HCT116 (cell line): ENCODE measurements at regions not wholly inside any gene's neighbourhood (a gene's known extent, or its start where the extent isn't known, plus 50 kb on each side); places are given as distances from the start of the nearest gene placed in this dataset.

ENCODE experiments used
- ATAC-seq: fragments of 200-7000 bp; cut with Tn5 transposase; 2 replicates; pipeline ENCODE4 v1.9.1; 2020; ENCODE audit warnings: mild to moderate bottlenecking, moderate library complexity
- BruUV-seq: library from RNA; stranded (reverse); fragments of 400-500 nt; replicated peaks from 2 replicates; lab custom pipeline; 2021; lab: Mats Ljungman, UMichigan
- CTCF ChIA-PET: fragments of 300-600 bp; sonication (Branson Sonifier 250); formaldehyde crosslinking; loops from one replicate; lab custom pipeline; 2021; ENCODE audit warnings: antibody characterized with exemption; lab: Charles Lee
- POLR2A ChIA-PET: fragments of 300-600, 350-600 bp; sonication (Branson Sonifier 250); formaldehyde crosslinking; loops from one replicate; lab custom pipeline; 2021; ENCODE audit warnings: antibody characterized with exemption; lab: Charles Lee
- RAD21 ChIA-PET, 2 experiments: fragments of 300-600 bp; sonication (Branson Sonifier 250); formaldehyde crosslinking; loops; one replicate each; lab custom pipeline; 2023; ENCODE audit warnings: low total read pairs in 2 of 2; ENCODE audit not compliant: uncharacterized antibody in 2 of 2, unreplicated experiment in 2 of 2, low non-redundant PET in 1 of 2; lab: Charles Lee
- DNase-seq: peaks from one replicate; pipeline ENCODE4 v3.0.0-alpha.2; 2010; ENCODE audit warnings: low read depth, low spot score
- H2AFZ ChIP-seq: fragments of 200-600 bp; shearing (Covaris generic), sonication (generic); 2 replicates; pipeline ENCODE4 v1.6.1; 2017; ENCODE audit warnings: low read depth, mixed run types, mixed read lengths, antibody characterized with exemption, low read length; ENCODE audit not compliant: poor library complexity, severe bottlenecking
- H3K27ac ChIP-seq: 2 replicates; pipeline ENCODE4 v1.5.1; 2012; ENCODE audit warnings: low read depth, low read length
- H3K27me3 ChIP-seq: fragments of 200-600 bp; sonication (generic); 2 replicates; pipeline ENCODE4 v1.6.1; 2016; ENCODE audit warnings: mixed run types, low read length, mixed read lengths; ENCODE audit not compliant: insufficient read depth
- H3K36me3 ChIP-seq, 2 experiments: fragments of 200-500 bp in 1 of 2; fragments of 200-600 bp in 1 of 2; sonication (Bioruptor generic) in 1 of 2; sonication (generic) in 1 of 2; 2 replicates each; pipeline versions ENCODE4 v1.5.1 to v1.6.1; 2014 to 2016; ENCODE audit warnings: low read length in 2 of 2, inconsistent platforms in 1 of 2, mixed read lengths in 1 of 2, mixed run types in 1 of 2; ENCODE audit not compliant: insufficient read depth in 2 of 2, control insufficient read depth in 1 of 2
- H3K4me1 ChIP-seq, 2 experiments: fragments of 200-600 bp in 1 of 2; sonication (generic) in 1 of 2; 2 replicates each; pipeline versions ENCODE4 v1.5.1 to v1.6.1; 2012 to 2017; ENCODE audit warnings: low read length in 2 of 2, inconsistent platforms in 1 of 2, mild to moderate bottlenecking in 1 of 2, mixed read lengths in 1 of 2, mixed run types in 1 of 2, moderate library complexity in 1 of 2; ENCODE audit not compliant: insufficient read depth in 2 of 2, control insufficient read depth in 1 of 2
- H3K4me2 ChIP-seq: fragments of 200-600 bp; sonication (generic); 2 replicates; pipeline ENCODE4 v1.6.1; 2017; ENCODE audit warnings: mixed run types, low read length, mixed read lengths
- H3K4me3 ChIP-seq, 2 experiments: fragments of 200-600 bp in 1 of 2; sonication (generic) in 1 of 2; replicated peaks in 1 of 2; 2 replicates each; pipeline ENCODE4 v1.5.1; 2011 to 2016; ENCODE audit warnings: low read length in 2 of 2, control low read depth in 1 of 2, low read depth in 1 of 2, mild to moderate bottlenecking in 1 of 2, mixed read lengths in 1 of 2, mixed run types in 1 of 2
- H3K79me2 ChIP-seq: fragments of 200-600 bp; sonication (generic); 2 replicates; pipeline ENCODE4 v1.6.1; 2017; ENCODE audit warnings: mild to moderate bottlenecking, mixed run types, low read length, moderate library complexity, mixed read lengths; ENCODE audit not compliant: insufficient read depth
- H3K9ac ChIP-seq: fragments of 200-600 bp; sonication (generic); 2 replicates; pipeline ENCODE4 v1.6.1; 2016; ENCODE audit warnings: low read length, mixed read lengths
- H3K9me2 ChIP-seq: fragments of 200-600 bp; sonication (generic), shearing (Covaris generic); 2 replicates; pipeline ENCODE4 v1.6.1; 2017; ENCODE audit warnings: mixed run types, mild to moderate bottlenecking, moderate library complexity; ENCODE audit not compliant: insufficient read depth
- H3K9me3 ChIP-seq, 2 experiments: fragments of 200-500 bp in 1 of 2; fragments of 200-600 bp in 1 of 2; sonication (Bioruptor generic) in 1 of 2; sonication (generic) in 1 of 2; 2 replicates each; pipeline ENCODE4 v1.6.1; 2014 to 2017; ENCODE audit warnings: low read length in 2 of 2, mixed read lengths in 2 of 2, inconsistent platforms in 1 of 2, low read depth in 1 of 2, mild to moderate bottlenecking in 1 of 2, mixed run types in 1 of 2, moderate library complexity in 1 of 2; ENCODE audit not compliant: control insufficient read depth in 1 of 2, insufficient read depth in 1 of 2
- H4K20me1 ChIP-seq: fragments of 200-600 bp; sonication (generic), shearing (Covaris generic); 2 replicates; pipeline ENCODE4 v1.6.1; 2017; ENCODE audit warnings: mixed run types, mild to moderate bottlenecking, moderate library complexity; ENCODE audit not compliant: insufficient read depth
- ELF1 ChIP-seq: IDR thresholded peaks from 2 replicates; pipeline ENCODE4 v1.6.1; 2012; ENCODE audit warnings: low read depth, borderline replicate concordance
- EZH2phosphoT487 ChIP-seq: fragments of 200-600 bp; IDR thresholded peaks from 2 replicates; pipeline ENCODE4 v1.6.1; 2018; ENCODE audit warnings: antibody characterized with exemption, borderline replicate concordance
- FOSL1 ChIP-seq: IDR thresholded peaks from 2 replicates; pipeline ENCODE4 v1.6.1; 2012; ENCODE audit warnings: low read depth
- JUND ChIP-seq: IDR thresholded peaks from 2 replicates; pipeline ENCODE4 v1.6.1; 2012
- POLR2A ChIP-seq: IDR thresholded peaks from 2 replicates; pipeline ENCODE4 v1.7.0; 2011; ENCODE audit warnings: borderline replicate concordance; ENCODE audit not compliant: insufficient read depth, insufficient read length; ENCODE audit errors: extremely low read depth
- POLR2AphosphoS5 ChIP-seq: IDR thresholded peaks from 2 replicates; pipeline ENCODE4 v1.6.1; 2011; ENCODE audit warnings: mild to moderate bottlenecking, low read depth, low read length, moderate library complexity
- SIN3A ChIP-seq: IDR thresholded peaks from 2 replicates; pipeline ENCODE4 v1.6.1; 2012; ENCODE audit warnings: low read depth
- SP1 ChIP-seq: IDR thresholded peaks from 2 replicates; pipeline ENCODE4 v1.6.1; 2012; ENCODE audit warnings: low read depth
- SRF ChIP-seq: IDR thresholded peaks from 2 replicates; pipeline ENCODE4 v1.6.1; 2012; ENCODE audit warnings: low read depth
- YY1 ChIP-seq: IDR thresholded peaks from 2 replicates; pipeline ENCODE4 v1.6.1; 2011; ENCODE audit warnings: low read length, low read depth, moderate library complexity, mild to moderate bottlenecking; ENCODE audit not compliant: insufficient replicate concordance; ENCODE audit errors: extremely low read depth
- intact Hi-C: fragments of 100-400 bp; cut with micrococcal nuclease; formaldehyde crosslinking; loops from 2 replicates; pipeline ENCODE4 v1.10.0; 2022
- TF ChIP-seq, protein P1 (sequence below): IDR thresholded peaks from 2 replicates; pipeline ENCODE4 v1.6.1; 2012; ENCODE audit warnings: low read depth
- TF ChIP-seq, protein P2 (sequence below): IDR thresholded peaks from 2 replicates; pipeline ENCODE4 v1.6.1; 2011; ENCODE audit warnings: mild to moderate bottlenecking, low read length, moderate library complexity; ENCODE audit not compliant: insufficient replicate concordance; ENCODE audit errors: extremely low read depth
- TF ChIP-seq, protein P3 (sequence below): IDR thresholded peaks from 2 replicates; pipeline ENCODE4 v1.6.1; 2012

DNA sequence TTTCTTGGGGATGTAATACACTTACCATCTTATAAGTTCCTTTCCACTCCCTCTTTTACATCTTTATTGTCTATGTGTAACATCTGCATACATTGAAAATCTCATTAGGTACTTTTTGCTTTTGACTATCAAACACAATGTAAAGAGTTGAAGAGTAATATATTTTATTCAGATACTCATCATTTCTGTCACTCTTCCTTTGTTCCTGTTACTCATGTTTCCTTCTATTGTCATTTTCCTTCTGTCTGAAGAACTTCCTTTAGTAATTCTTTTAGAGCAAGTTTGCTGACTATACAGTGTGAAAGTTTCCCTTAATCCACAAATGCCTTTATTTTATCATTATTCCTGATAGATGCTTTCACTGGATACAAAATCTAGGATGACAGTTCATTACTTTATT lies 339.8 kb downstream of the SOX4 start:
- ATAC-seq (no peak), DNase-seq (no peak)
- H3K27ac ChIP-seq, result no peak overlapping the region
- no peaks in the 10 kb centered on the region for H3K4me1 ChIP-seq
- no TSS peak for BruUV-seq
- no peaks in the 10 kb centered on the region for H3K79me2 ChIP-seq
- H3K9me2 ChIP-seq, result no peaks in the 10 kb centered on the region
- no peak overlapping the region for H3K9ac ChIP-seq
- H3K9me3 ChIP-seq, result no peaks in the 10 kb centered on the region
- no peak overlapping the region for H2AFZ ChIP-seq
- CTCF ChIA-PET, result no interaction called here
- intact Hi-C loops, result no loop called here
- RAD21 ChIA-PET, result no interaction called here
- TF ChIP-seq, protein P1, sequence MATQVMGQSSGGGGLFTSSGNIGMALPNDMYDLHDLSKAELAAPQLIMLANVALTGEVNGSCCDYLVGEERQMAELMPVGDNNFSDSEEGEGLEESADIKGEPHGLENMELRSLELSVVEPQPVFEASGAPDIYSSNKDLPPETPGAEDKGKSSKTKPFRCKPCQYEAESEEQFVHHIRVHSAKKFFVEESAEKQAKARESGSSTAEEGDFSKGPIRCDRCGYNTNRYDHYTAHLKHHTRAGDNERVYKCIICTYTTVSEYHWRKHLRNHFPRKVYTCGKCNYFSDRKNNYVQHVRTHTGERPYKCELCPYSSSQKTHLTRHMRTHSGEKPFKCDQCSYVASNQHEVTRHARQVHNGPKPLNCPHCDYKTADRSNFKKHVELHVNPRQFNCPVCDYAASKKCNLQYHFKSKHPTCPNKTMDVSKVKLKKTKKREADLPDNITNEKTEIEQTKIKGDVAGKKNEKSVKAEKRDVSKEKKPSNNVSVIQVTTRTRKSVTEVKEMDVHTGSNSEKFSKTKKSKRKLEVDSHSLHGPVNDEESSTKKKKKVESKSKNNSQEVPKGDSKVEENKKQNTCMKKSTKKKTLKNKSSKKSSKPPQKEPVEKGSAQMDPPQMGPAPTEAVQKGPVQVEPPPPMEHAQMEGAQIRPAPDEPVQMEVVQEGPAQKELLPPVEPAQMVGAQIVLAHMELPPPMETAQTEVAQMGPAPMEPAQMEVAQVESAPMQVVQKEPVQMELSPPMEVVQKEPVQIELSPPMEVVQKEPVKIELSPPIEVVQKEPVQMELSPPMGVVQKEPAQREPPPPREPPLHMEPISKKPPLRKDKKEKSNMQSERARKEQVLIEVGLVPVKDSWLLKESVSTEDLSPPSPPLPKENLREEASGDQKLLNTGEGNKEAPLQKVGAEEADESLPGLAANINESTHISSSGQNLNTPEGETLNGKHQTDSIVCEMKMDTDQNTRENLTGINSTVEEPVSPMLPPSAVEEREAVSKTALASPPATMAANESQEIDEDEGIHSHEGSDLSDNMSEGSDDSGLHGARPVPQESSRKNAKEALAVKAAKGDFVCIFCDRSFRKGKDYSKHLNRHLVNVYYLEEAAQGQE, result no peak
- POLR2A ChIA-PET, result no interaction called here
- no peaks in the 10 kb centered on the region for H4K20me1 ChIP-seq
- no peaks in the 10 kb centered on the region for H3K27me3 ChIP-seq
- H3K36me3 ChIP-seq, result no peaks in the 10 kb centered on the region
- no peak overlapping the region for H3K4me3 ChIP-seq
- no peak overlapping the region for H3K4me2 ChIP-seq

DNA sequence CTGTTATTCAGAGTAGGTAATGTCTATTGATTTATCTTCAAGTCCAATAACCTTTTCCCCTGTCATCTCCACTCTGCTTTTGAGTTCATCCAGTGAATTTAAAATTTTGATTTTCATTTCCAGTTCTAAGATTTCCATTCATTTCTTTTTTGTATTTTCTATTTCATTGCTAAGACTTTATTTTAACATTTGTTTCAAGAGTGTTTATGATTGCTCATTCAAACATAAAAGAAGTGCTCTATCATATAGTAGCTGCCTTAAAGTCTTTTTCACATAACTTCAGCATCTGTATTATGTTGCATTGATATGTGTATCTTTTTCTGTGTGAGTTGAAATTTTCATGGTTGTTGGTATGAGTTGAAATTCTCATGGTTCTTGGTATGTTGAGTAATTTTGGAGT lies 341.6 kb downstream of the SOX4 start:
- no peaks in the 10 kb centered on the region for H3K36me3 ChIP-seq
- no peaks in the 10 kb centered on the region for H3K4me1 ChIP-seq
- no peaks in the 10 kb centered on the region for H4K20me1 ChIP-seq
- H2AFZ ChIP-seq, result no peak overlapping the region
- POLR2A ChIA-PET, result no interaction called here
- H3K4me3 ChIP-seq, result no peak overlapping the region
- intact Hi-C loops, result loop anchor here (5.0 kb wide), 3 partner anchors 338 to 1373 kb away; no protein-coding TSS in a partner anchor
- H3K79me2 ChIP-seq, result no peaks in the 10 kb centered on the region
- no peak overlapping the region for H3K9ac ChIP-seq
- ATAC-seq (no peak), DNase-seq (no peak)
- H3K9me2 ChIP-seq, result no peaks in the 10 kb centered on the region
- no peaks in the 10 kb centered on the region for H3K9me3 ChIP-seq
- H3K27me3 ChIP-seq, result no peaks in the 10 kb centered on the region
- no peak overlapping the region for H3K4me2 ChIP-seq
- BruUV-seq, result no TSS peak
- RAD21 ChIA-PET, result interaction anchor here in 1 of 2 experiments (0.5 kb wide), 1 partner anchor 260 kb away, joined by 3 read pairs; no protein-coding TSS in a partner anchor
- H3K27ac ChIP-seq, result no peak overlapping the region
- CTCF ChIA-PET, result no interaction called here
- TF ChIP-seq JUND (no peak), ELF1 (no peak), SP1 (no peak), POLR2A (no peak), SRF (no peak), YY1 (no peak), POLR2AphosphoS5 (no peak), SIN3A (no peak), EZH2phosphoT487 (no peak), FOSL1 (no peak)
- TF ChIP-seq, protein P2, sequence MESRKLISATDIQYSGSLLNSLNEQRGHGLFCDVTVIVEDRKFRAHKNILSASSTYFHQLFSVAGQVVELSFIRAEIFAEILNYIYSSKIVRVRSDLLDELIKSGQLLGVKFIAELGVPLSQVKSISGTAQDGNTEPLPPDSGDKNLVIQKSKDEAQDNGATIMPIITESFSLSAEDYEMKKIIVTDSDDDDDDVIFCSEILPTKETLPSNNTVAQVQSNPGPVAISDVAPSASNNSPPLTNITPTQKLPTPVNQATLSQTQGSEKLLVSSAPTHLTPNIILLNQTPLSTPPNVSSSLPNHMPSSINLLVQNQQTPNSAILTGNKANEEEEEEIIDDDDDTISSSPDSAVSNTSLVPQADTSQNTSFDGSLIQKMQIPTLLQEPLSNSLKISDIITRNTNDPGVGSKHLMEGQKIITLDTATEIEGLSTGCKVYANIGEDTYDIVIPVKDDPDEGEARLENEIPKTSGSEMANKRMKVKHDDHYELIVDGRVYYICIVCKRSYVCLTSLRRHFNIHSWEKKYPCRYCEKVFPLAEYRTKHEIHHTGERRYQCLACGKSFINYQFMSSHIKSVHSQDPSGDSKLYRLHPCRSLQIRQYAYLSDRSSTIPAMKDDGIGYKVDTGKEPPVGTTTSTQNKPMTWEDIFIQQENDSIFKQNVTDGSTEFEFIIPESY, result no peak
- TF ChIP-seq, protein P3, sequence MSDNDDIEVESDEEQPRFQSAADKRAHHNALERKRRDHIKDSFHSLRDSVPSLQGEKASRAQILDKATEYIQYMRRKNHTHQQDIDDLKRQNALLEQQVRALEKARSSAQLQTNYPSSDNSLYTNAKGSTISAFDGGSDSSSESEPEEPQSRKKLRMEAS, result no peak
